ENCODE measurements at regions not wholly inside any gene's neighbourhood (a gene's known extent, or its start where the extent isn't known, plus 50 kb on each side); places are given as distances from the start of the nearest gene placed in this dataset.

DNA sequence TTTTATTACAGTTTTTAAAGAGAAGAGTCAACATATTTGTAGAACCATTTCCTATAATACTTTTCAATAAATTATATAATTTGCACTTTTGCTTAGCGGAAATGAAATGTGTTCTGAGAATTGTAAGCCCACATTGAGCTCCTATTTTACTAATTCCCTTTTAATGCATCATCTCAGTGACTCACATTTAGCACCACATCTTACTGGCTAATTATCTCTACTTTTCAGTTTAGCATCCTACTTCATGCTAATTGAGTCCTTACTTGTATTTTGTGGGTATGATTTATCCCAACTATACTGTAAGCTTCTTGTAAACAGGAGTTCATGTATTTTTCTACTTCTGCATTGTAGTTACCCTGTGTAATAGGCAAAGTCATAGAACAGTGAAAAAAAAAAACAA, 67.5 kb downstream of the TMX1 start:
- H3K27ac ChIP-seq: no peak overlapping the region
- H3K36me3 ChIP-seq: no peaks in the 10 kb centered on the region
- peaks cover 12% of the 10 kb centered on the region for H3K4me1 ChIP-seq
- no peak for ATAC-seq
- TF ChIP-seq, protein P1, sequence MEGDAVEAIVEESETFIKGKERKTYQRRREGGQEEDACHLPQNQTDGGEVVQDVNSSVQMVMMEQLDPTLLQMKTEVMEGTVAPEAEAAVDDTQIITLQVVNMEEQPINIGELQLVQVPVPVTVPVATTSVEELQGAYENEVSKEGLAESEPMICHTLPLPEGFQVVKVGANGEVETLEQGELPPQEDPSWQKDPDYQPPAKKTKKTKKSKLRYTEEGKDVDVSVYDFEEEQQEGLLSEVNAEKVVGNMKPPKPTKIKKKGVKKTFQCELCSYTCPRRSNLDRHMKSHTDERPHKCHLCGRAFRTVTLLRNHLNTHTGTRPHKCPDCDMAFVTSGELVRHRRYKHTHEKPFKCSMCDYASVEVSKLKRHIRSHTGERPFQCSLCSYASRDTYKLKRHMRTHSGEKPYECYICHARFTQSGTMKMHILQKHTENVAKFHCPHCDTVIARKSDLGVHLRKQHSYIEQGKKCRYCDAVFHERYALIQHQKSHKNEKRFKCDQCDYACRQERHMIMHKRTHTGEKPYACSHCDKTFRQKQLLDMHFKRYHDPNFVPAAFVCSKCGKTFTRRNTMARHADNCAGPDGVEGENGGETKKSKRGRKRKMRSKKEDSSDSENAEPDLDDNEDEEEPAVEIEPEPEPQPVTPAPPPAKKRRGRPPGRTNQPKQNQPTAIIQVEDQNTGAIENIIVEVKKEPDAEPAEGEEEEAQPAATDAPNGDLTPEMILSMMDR (IDR thresholded peaks at IDR 0.05): no peak
- intact Hi-C loops (cut with DNase I): no loop called here
- H3K4me3 ChIP-seq: no peak overlapping the region
- H3K9me3 ChIP-seq: no peaks in the 10 kb centered on the region
- no peak for DNase-seq
- H3K27me3 ChIP-seq: no peaks in the 10 kb centered on the region

DNA sequence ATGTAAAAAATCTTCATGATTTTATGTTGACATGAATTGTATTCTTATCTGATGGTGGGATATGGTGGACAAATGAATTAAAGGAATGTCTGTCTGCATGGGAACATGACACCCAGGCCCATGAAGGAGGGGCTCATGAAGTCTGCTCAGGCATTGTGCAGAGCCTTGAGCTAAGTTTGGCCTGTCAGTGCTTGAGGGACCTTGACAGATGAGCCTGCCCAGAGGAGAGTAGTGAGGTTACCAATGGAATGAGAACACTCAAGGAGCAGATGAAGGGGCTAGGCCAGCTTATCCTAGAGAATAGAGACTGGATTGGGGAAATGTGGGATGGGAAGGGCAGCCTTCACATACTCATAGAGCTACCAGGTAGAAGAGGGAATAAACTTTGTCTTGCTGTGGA, 68.8 kb downstream of the TMX1 start:
- Histone ChIP-seq H3K27ac (no peak overlapping the region), H3K27me3 (no peaks in the 10 kb centered on the region), H3K4me3 (no peak overlapping the region), H3K4me1 (peaks cover 9% of the 10 kb centered on the region), H3K9me3 (no peaks in the 10 kb centered on the region), H3K36me3 (no peaks in the 10 kb centered on the region)
- DNase-seq (no peak), ATAC-seq (no peak)
- TF ChIP-seq, protein P1 (IDR thresholded peaks at IDR 0.05): no peak
- intact Hi-C loops (cut with DNase I): no loop called here

DNA sequence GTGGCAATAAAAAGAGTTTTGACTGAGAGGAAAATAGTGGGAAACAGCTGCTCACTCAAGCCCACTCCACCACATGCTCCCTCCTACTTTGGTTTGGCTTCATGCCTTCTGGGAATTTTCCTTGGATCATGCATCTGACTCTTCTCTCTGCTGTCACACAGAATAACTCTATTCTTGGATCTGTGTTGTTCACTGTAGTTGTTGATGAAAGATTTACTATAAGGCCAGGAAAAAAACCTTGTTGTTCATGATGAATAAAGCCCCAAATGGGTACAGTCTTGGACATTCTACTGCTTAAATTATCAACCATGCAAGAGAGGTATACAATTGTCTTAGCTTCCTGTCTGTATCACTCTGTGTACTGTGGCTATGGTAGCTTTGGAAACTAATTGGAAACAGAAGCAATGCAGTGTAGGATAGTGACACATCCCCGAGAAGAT, 70.5 kb downstream of the TMX1 start:
- Histone ChIP-seq H3K27ac (no peak overlapping the region), H3K4me3 (no peak overlapping the region), H3K4me1 (peaks cover 9% of the 10 kb centered on the region), H3K36me3 (no peaks in the 10 kb centered on the region), H3K9me3 (no peaks in the 10 kb centered on the region), H3K27me3 (no peaks in the 10 kb centered on the region)
- DNase-seq: no peak
- intact Hi-C loops (cut with DNase I): no loop called here
- ATAC-seq: no peak
- TF ChIP-seq, protein P1 (IDR thresholded peaks at IDR 0.05): no peak

DNA sequence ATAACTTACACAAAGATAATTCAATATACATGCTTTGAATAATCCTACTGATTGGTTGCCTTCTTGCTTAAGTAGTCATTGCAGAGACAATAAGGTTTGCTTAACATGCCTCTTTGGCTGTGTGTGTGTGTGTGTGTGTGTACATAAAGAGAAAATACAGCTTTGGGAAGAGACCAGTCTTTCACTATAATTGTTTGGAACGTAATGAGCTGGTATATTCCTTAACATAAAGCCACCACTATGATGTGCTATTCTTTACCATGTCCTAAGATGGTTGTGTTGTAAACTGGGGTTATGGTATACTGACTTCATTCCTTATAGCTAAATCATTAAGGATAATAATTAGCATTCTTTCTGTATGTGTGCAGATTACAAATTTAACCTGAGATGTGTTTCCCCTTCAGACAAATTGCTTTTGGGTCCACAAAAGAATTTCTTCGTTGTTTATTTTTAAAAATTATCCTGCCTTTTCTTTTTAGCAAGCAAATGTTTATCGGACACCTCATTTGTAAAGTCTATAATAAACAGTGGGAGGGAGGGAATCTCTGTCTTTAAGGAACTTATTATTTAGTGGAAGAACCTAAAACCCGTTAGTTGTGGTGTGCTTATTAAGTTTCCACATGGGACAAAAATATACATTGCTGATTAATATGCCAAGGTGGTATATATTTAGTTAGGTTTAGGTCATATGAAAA, 74.4 kb downstream of the TMX1 start:
- ATAC-seq (no peak), DNase-seq (no peak)
- Histone ChIP-seq H3K27me3 (no peaks in the 10 kb centered on the region), H3K4me3 (no peak overlapping the region), H3K4me1 (peaks cover 9% of the 10 kb centered on the region), H3K36me3 (no peaks in the 10 kb centered on the region), H3K9me3 (no peaks in the 10 kb centered on the region), H3K27ac (no peak overlapping the region)
- intact Hi-C loops (cut with DNase I): no loop called here
- TF ChIP-seq, protein P1 (IDR thresholded peaks at IDR 0.05): no peak

DNA sequence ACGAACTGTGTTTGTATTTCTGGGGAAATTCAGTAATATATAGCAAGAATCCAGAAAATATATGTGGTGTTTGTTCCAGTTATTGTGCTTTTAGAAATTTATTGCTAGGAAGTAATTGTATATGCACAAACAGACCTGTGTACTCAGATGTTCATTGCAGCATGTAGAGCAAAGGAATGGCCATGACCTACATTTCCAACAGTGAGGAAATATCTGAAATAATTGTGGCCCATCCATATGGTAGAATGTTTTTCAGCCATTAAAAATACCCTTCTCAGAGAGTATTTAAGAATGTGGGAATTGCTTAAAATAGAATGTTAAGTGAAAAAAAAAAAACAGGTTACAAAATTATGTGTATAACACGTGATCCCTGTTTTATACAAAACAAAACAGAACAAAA, 77.3 kb downstream of the TMX1 start:
- Histone ChIP-seq H3K4me1 (no peaks in the 10 kb centered on the region), H3K27me3 (no peaks in the 10 kb centered on the region), H3K36me3 (no peaks in the 10 kb centered on the region), H3K27ac (no peak overlapping the region), H3K9me3 (no peaks in the 10 kb centered on the region), H3K4me3 (no peak overlapping the region)
- ATAC-seq: no peak
- TF ChIP-seq, protein P1 (IDR thresholded peaks at IDR 0.05): no peak
- DNase-seq: no peak
- intact Hi-C loops (cut with DNase I): no loop called here
